ENCODE measurements at regions not wholly inside any gene's neighbourhood (a gene's known extent, or its start where the extent isn't known, plus 50 kb on each side); places are given as distances from the start of the nearest gene placed in this dataset.

DNA sequence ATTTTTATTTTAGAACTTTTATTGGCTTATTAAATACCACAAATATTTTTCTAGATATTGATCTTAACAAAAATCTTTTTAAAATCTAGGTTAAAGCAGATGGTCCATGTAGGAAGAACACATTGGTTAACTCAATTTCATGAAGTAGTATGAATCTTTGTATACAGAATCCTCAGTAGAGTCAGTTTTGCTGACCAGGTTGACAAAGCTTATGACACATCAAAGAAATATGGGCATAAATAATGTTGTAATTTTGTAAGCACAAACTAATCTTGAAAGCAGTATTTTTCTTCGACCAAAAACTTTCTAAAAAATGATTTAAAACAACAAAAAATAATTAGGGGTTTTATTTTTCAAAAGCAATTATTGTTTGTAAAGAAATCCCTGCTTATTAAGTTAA, 479.3 kb upstream of the PCDH10 start:
- TF ChIP-seq GATA2 (IDR thresholded peaks at IDR 0.05; ENCODE audit: low read depth, low read length) = no peak
- TF ChIP-seq GATA3 (IDR thresholded peaks at IDR 0.05; ENCODE audit: low read depth, low read length) = no peak

All from SH-SY5Y (cell line).